Neural cell (in vitro differentiated cells): ENCODE measurements at regions not wholly inside any gene's neighbourhood (a gene's known extent, or its start where the extent isn't known, plus 50 kb on each side); places are given as distances from the start of the nearest gene placed in this dataset.

Source experiments
- H2AFZ ChIP-seq: fragments of 200-600, 300-800 bp; sonication (generic), shearing (Covaris generic); 2 replicates; pipeline ENCODE4 v1.6.0; 2014; ENCODE audit warnings: low read depth, mild to moderate bottlenecking, antibody characterized with exemption, low read length, moderate library complexity
- H3F3A ChIP-seq: fragments of 200-600 bp; shearing (Covaris generic); 2 replicates; pipeline ENCODE4 v1.6.1; 2016; ENCODE audit warnings: mild to moderate bottlenecking, moderate library complexity, mixed read lengths, antibody characterized with exemption, low read length; ENCODE audit not compliant: insufficient read depth, poor library complexity, severe bottlenecking
- H3K27ac ChIP-seq: fragments of 200-600, 300-800 bp; sonication (generic), shearing (Covaris generic); 2 replicates; pipeline ENCODE4 v1.5.1; 2014; ENCODE audit warnings: mild to moderate bottlenecking, low read length, moderate library complexity
- H3K27me3 ChIP-seq: fragments of 300-800, 200-600 bp; sonication (generic), shearing (Covaris generic); 2 replicates; pipeline ENCODE4 v1.6.0; 2014; ENCODE audit warnings: mild to moderate bottlenecking, low read depth, low read length, moderate library complexity; ENCODE audit not compliant: insufficient read depth
- H3K36me3 ChIP-seq: fragments of 300-800, 200-600 bp; sonication (generic), shearing (Covaris generic); 2 replicates; pipeline ENCODE4 v1.5.1; 2014; ENCODE audit warnings: mild to moderate bottlenecking, antibody characterized with exemption, low read length, moderate library complexity; ENCODE audit not compliant: insufficient read depth
- H3K4me2 ChIP-seq: fragments of 300-800, 200-600 bp; sonication (generic), shearing (Covaris generic); 2 replicates; pipeline ENCODE4 v1.6.0; 2014; ENCODE audit warnings: mild to moderate bottlenecking, low read length
- H3K4me3 ChIP-seq: fragments of 300-800, 200-600 bp; sonication (generic), shearing (Covaris generic); 2 replicates; pipeline ENCODE4 v1.5.1; 2014; ENCODE audit warnings: mild to moderate bottlenecking, low read length, moderate library complexity
- H3K79me2 ChIP-seq: fragments of 200-600 bp; shearing (Covaris generic); replicated peaks from 2 replicates; pipeline ENCODE4 v1.6.0; 2014; ENCODE audit warnings: mild to moderate bottlenecking, low read length, moderate library complexity; ENCODE audit not compliant: insufficient read depth
- H3K9ac ChIP-seq: fragments of 300-800, 200-600 bp; sonication (generic), shearing (Covaris generic); 2 replicates; pipeline ENCODE4 v1.6.1; 2016; ENCODE audit warnings: mild to moderate bottlenecking, low read length, mixed read lengths
- H3K9me2 ChIP-seq: fragments of 200-600 bp; shearing (Covaris generic); 2 replicates; pipeline ENCODE4 v1.6.1; 2016; ENCODE audit warnings: mild to moderate bottlenecking, low read length, mixed read lengths; ENCODE audit not compliant: insufficient read depth
- H3K9me3 ChIP-seq: fragments of 200-600, 300-800 bp; sonication (generic), shearing (Covaris generic); 2 replicates; pipeline ENCODE4 v1.6.1; 2016; ENCODE audit warnings: mild to moderate bottlenecking, mixed run types, low read length, moderate library complexity, mixed read lengths
- H4K20me1 ChIP-seq: fragments of 200-600 bp; shearing (Covaris generic); 2 replicates; pipeline ENCODE4 v1.6.1; 2016; ENCODE audit warnings: mild to moderate bottlenecking, mixed run types; ENCODE audit not compliant: insufficient read depth
- EP300 ChIP-seq: fragments of 450-650 bp; conservative IDR thresholded peaks from 2 replicates; pipeline ENCODE4 v1.6.1; 2014; ENCODE audit warnings: antibody characterized with exemption, mild to moderate bottlenecking, moderate library complexity; ENCODE audit not compliant: poor library complexity, severe bottlenecking
- EZH2 ChIP-seq: fragments of 200-600, 300-800 bp; shearing (Covaris generic), sonication (generic); IDR thresholded peaks from 2 replicates; pipeline ENCODE4 v1.6.1; 2014; ENCODE audit warnings: antibody characterized with exemption, low read length, borderline replicate concordance, mild to moderate bottlenecking; ENCODE audit not compliant: insufficient read depth, poor library complexity, severe bottlenecking
- MXI1 ChIP-seq: fragments of 450-650 bp; conservative IDR thresholded peaks from 2 replicates; pipeline ENCODE4 v1.6.1; 2014; ENCODE audit warnings: antibody characterized with exemption, mild to moderate bottlenecking; ENCODE audit not compliant: poor library complexity, severe bottlenecking
- POLR2AphosphoS5 ChIP-seq: IDR thresholded peaks from 2 replicates; pipeline ENCODE4 v1.6.1; 2012
- RAD21 ChIP-seq: fragments of 450-650 bp; conservative IDR thresholded peaks from 2 replicates; pipeline ENCODE4 v1.6.1; 2014; ENCODE audit warnings: antibody characterized with exemption, mild to moderate bottlenecking, moderate library complexity
- SMC3 ChIP-seq: fragments of 450-650 bp; conservative IDR thresholded peaks from 2 replicates; pipeline ENCODE4 v1.6.1; 2014; ENCODE audit warnings: antibody characterized with exemption, mild to moderate bottlenecking, moderate library complexity; ENCODE audit not compliant: poor library complexity
- TAF1 ChIP-seq: IDR thresholded peaks from 2 replicates; pipeline ENCODE4 v1.6.1; 2012; ENCODE audit warnings: low read depth
- TF ChIP-seq, protein P1 (sequence below): fragments of 450-650 bp; IDR thresholded peaks from 2 replicates; pipeline ENCODE4 v1.5.1; 2014; ENCODE audit warnings: antibody characterized with exemption, mild to moderate bottlenecking, moderate library complexity; ENCODE audit not compliant: poor library complexity, severe bottlenecking
- TF ChIP-seq, protein P2 (sequence below): IDR thresholded peaks from 2 replicates; pipeline ENCODE4 v1.6.1; 2012; ENCODE audit warnings: borderline replicate concordance

DNA sequence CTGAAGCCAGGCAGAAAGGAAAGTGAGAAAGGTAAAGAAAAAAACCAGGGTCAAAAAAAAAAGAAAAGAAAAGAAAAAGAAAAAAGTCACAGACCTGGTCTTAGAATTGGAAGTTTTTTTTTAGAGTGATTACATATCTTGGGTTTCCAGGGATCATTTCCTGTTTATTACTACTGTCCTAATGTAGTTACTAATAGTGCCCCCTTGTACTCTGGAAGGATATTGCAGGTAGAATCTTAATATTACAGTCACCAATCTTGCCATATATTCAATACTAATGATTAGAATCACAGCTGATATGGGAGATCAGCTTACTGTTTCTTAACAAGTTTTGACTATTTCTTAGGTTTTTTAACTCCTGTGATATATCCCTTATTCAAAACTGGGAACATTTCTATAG, 543.2 kb upstream of the CDH6 start:
- Histone ChIP-seq H3K4me3 (no peak overlapping the region), H3K27me3 (no peaks in the 10 kb centered on the region), H3K9ac (no peak overlapping the region), H3K27ac (no peak overlapping the region), H3F3A (no peaks in the 10 kb centered on the region), H3K79me2 (no peaks in the 10 kb centered on the region), H3K9me2 (no peaks in the 10 kb centered on the region), H4K20me1 (no peaks in the 10 kb centered on the region), H3K36me3 (no peaks in the 10 kb centered on the region), H3K9me3 (no peaks in the 10 kb centered on the region), H3K4me2 (no peak overlapping the region), H2AFZ (no peak overlapping the region)
- TF ChIP-seq, protein P1, sequence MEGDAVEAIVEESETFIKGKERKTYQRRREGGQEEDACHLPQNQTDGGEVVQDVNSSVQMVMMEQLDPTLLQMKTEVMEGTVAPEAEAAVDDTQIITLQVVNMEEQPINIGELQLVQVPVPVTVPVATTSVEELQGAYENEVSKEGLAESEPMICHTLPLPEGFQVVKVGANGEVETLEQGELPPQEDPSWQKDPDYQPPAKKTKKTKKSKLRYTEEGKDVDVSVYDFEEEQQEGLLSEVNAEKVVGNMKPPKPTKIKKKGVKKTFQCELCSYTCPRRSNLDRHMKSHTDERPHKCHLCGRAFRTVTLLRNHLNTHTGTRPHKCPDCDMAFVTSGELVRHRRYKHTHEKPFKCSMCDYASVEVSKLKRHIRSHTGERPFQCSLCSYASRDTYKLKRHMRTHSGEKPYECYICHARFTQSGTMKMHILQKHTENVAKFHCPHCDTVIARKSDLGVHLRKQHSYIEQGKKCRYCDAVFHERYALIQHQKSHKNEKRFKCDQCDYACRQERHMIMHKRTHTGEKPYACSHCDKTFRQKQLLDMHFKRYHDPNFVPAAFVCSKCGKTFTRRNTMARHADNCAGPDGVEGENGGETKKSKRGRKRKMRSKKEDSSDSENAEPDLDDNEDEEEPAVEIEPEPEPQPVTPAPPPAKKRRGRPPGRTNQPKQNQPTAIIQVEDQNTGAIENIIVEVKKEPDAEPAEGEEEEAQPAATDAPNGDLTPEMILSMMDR: no peak
- no peak for TF ChIP-seq EZH2
- TF ChIP-seq POLR2AphosphoS5: no peak
- TF ChIP-seq RAD21: no peak
- TF ChIP-seq, protein P2, sequence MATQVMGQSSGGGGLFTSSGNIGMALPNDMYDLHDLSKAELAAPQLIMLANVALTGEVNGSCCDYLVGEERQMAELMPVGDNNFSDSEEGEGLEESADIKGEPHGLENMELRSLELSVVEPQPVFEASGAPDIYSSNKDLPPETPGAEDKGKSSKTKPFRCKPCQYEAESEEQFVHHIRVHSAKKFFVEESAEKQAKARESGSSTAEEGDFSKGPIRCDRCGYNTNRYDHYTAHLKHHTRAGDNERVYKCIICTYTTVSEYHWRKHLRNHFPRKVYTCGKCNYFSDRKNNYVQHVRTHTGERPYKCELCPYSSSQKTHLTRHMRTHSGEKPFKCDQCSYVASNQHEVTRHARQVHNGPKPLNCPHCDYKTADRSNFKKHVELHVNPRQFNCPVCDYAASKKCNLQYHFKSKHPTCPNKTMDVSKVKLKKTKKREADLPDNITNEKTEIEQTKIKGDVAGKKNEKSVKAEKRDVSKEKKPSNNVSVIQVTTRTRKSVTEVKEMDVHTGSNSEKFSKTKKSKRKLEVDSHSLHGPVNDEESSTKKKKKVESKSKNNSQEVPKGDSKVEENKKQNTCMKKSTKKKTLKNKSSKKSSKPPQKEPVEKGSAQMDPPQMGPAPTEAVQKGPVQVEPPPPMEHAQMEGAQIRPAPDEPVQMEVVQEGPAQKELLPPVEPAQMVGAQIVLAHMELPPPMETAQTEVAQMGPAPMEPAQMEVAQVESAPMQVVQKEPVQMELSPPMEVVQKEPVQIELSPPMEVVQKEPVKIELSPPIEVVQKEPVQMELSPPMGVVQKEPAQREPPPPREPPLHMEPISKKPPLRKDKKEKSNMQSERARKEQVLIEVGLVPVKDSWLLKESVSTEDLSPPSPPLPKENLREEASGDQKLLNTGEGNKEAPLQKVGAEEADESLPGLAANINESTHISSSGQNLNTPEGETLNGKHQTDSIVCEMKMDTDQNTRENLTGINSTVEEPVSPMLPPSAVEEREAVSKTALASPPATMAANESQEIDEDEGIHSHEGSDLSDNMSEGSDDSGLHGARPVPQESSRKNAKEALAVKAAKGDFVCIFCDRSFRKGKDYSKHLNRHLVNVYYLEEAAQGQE: no peak
- TF ChIP-seq TAF1: no peak
- TF ChIP-seq SMC3: no peak
- TF ChIP-seq EP300: no peak
- no peak for TF ChIP-seq MXI1

DNA sequence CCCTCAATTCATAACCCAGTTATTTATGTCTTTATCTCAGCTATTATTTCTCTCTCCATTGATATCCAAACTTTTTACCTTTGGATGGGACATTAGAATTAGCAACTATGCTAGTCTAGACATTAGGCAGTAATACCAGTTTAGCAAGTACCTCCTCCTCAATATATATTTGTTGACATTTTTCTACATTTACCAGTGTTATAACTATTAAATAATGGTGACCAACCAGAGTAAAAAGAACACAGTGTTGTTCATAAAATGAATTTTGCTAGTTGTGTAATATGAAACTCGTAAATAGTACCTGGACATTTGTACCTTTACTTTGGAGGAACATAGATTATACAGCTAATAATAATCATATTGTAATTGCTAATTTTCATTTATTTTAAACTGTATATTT, 554.6 kb upstream of the CDH6 start:
- Histone ChIP-seq H3K9me3 (peaks cover 7% of the 10 kb centered on the region), H3K36me3 (no peaks in the 10 kb centered on the region), H3K9me2 (no peaks in the 10 kb centered on the region), H4K20me1 (no peaks in the 10 kb centered on the region), H3F3A (no peaks in the 10 kb centered on the region), H3K27me3 (no peaks in the 10 kb centered on the region), H3K4me2 (no peak overlapping the region), H3K79me2 (no peaks in the 10 kb centered on the region), H2AFZ (no peak overlapping the region), H3K27ac (no peak overlapping the region), H3K4me3 (no peak overlapping the region), H3K9ac (no peak overlapping the region)
- TF ChIP-seq RAD21 (no peak), POLR2AphosphoS5 (no peak), TAF1 (no peak), EZH2 (no peak), EP300 (no peak), MXI1 (no peak), SMC3 (no peak)
- TF ChIP-seq, protein P2: no peak
- TF ChIP-seq, protein P1: no peak
